HuH-7.5 (cell line): ENCODE measurements at regions not wholly inside any gene's neighbourhood (a gene's known extent, or its start where the extent isn't known, plus 50 kb on each side); places are given as distances from the start of the nearest gene placed in this dataset.
"Not testable (repeated sequence)": the region's sequence is repeated elsewhere in the genome, so short reads cannot be mapped to it uniquely, and the experiment has no call there.

Experiments
- DNase-seq: peaks from one replicate; pipeline ENCODE4 v3.0.0; 2011; ENCODE audit warnings: low spot score

- no peak for DNase-seq
These were observed 483.9 kb downstream of the OMA1 start for GRCh38 chr1:58062635-58063034.

- no peak for DNase-seq
These were observed 485.9 kb downstream of the OMA1 start for GRCh38 chr1:58060559-58061170.

GRCh38 chr1:58059789-58060188 lies 486.7 kb downstream of the OMA1 start:
- DNase-seq, result no peak

- no peak for DNase-seq
These were observed 488.2 kb downstream of the OMA1 start for GRCh38 chr1:58058323-58058722.

GRCh38 chr1:58057826-58058225 lies 488.7 kb downstream of the OMA1 start:
- DNase-seq, result no peak

- not testable (repeated sequence) for DNase-seq
These were observed 495.3 kb downstream of the OMA1 start for GRCh38 chr1:58051187-58051586.

GRCh38 chr1:58047265-58047858 lies 499.2 kb downstream of the OMA1 start:
- peak; percentile 38 for DNase-seq

- no peak for DNase-seq
These were observed 501.3 kb downstream of the OMA1 start for GRCh38 chr1:58045094-58045705.

- DNase-seq, result no peak
These were observed 504.9 kb downstream of the OMA1 start for GRCh38 chr1:58041621-58042020.

- DNase-seq, result no peak
These were observed 508.0 kb downstream of the OMA1 start for GRCh38 chr1:58038574-58038973.

- no peak for DNase-seq
These were observed 511.0 kb downstream of the OMA1 start for GRCh38 chr1:58035523-58035922.

GRCh38 chr1:58033311-58033710 lies 513.2 kb downstream of the OMA1 start:
- no peak for DNase-seq

GRCh38 chr1:58032611-58033073 lies 513.9 kb downstream of the OMA1 start:
- DNase-seq, result no peak

GRCh38 chr1:58031416-58031815 lies 515.1 kb downstream of the OMA1 start:
- DNase-seq, result no peak

GRCh38 chr1:58030456-58030855 lies 516.1 kb downstream of the OMA1 start:
- DNase-seq, result no peak

GRCh38 chr1:58017641-58018040 lies 528.9 kb downstream of the OMA1 start:
- DNase-seq, result no peak

GRCh38 chr1:58013237-58013636 lies 533.3 kb downstream of the OMA1 start:
- DNase-seq, result no peak

GRCh38 chr1:58011978-58012377 lies 534.5 kb downstream of the OMA1 start:
- DNase-seq, result no peak

GRCh38 chr1:58006421-58007046 lies 540.0 kb downstream of the OMA1 start:
- DNase-seq, result no peak

GRCh38 chr1:58005212-58005611 lies 541.3 kb downstream of the OMA1 start:
- DNase-seq, result no peak

GRCh38 chr1:58003988-58004387 lies 542.5 kb downstream of the OMA1 start:
- no peak for DNase-seq

- no peak for DNase-seq
These were observed 543.5 kb downstream of the OMA1 start for GRCh38 chr1:58003059-58003458.

GRCh38 chr1:58000821-58001220 lies 545.7 kb downstream of the OMA1 start:
- DNase-seq, result no peak
